ENCODE measurements at regions not wholly inside any gene's neighbourhood (a gene's known extent, or its start where the extent isn't known, plus 50 kb on each side); places are given as distances from the start of the nearest gene placed in this dataset.

- no peaks in the 10 kb centered on the region for H3K36me3 Mint-ChIP-seq
- no peak overlapping the region for H3K4me3 Mint-ChIP-seq
- H3K27me3 Mint-ChIP-seq (ENCODE audit: low read depth) = no peaks in the 10 kb centered on the region
- TF ChIP-seq CTCF (IDR thresholded peaks at IDR 0.05; ENCODE audit: unreplicated experiment) = no peak
- DNase-seq (ENCODE audit: low spot score in 2 of 2, unreplicated experiment in 2 of 2) = no peak
- H3K27ac Mint-ChIP-seq = peak overlapping the region; percentile 63
- H3K4me1 Mint-ChIP-seq = peaks cover 9% of the 10 kb centered on the region
- peaks cover 10% of the 10 kb centered on the region for H3K9me3 Mint-ChIP-seq
Observed at GRCh38 chr14:75333606-75334548, 55.2 kb downstream of the FOS start.

GRCh38 chr14:75334549-75335051 lies 56.0 kb downstream of the FOS start:
- TF ChIP-seq CTCF (IDR thresholded peaks at IDR 0.05; ENCODE audit: unreplicated experiment) = no peak
- peaks cover 9% of the 10 kb centered on the region for H3K4me1 Mint-ChIP-seq
- peaks cover 8% of the 10 kb centered on the region for H3K9me3 Mint-ChIP-seq
- H3K27me3 Mint-ChIP-seq (ENCODE audit: low read depth) = no peaks in the 10 kb centered on the region
- no peak overlapping the region for H3K27ac Mint-ChIP-seq
- H3K4me3 Mint-ChIP-seq = no peak overlapping the region
- no peaks in the 10 kb centered on the region for H3K36me3 Mint-ChIP-seq
- no peak for DNase-seq (ENCODE audit: low spot score in 2 of 2, unreplicated experiment in 2 of 2)

GRCh38 chr14:75335571-75335970 lies 56.9 kb downstream of the FOS start:
- Mint-ChIP-seq H3K9me3 (peaks cover 8% of the 10 kb centered on the region), H3K27ac (no peak overlapping the region), H3K4me3 (no peak overlapping the region), H3K27me3 (ENCODE audit: low read depth) (no peaks in the 10 kb centered on the region), H3K4me1 (peaks cover 9% of the 10 kb centered on the region), H3K36me3 (no peaks in the 10 kb centered on the region)
- no peak for TF ChIP-seq CTCF (IDR thresholded peaks at IDR 0.05; ENCODE audit: unreplicated experiment)
- no peak for DNase-seq (ENCODE audit: low spot score in 2 of 2, unreplicated experiment in 2 of 2)

GRCh38 chr14:75338398-75338797 lies 59.8 kb downstream of the FOS start:
- H3K9me3 Mint-ChIP-seq = peaks cover 8% of the 10 kb centered on the region
- no peak overlapping the region for H3K4me3 Mint-ChIP-seq
- H3K36me3 Mint-ChIP-seq = no peaks in the 10 kb centered on the region
- peaks cover 2% of the 10 kb centered on the region for H3K27me3 Mint-ChIP-seq (ENCODE audit: low read depth)
- H3K4me1 Mint-ChIP-seq = peaks cover 9% of the 10 kb centered on the region
- no peak overlapping the region for H3K27ac Mint-ChIP-seq
- DNase-seq (ENCODE audit: low spot score in 2 of 2, unreplicated experiment in 2 of 2) = no peak
- no peak for TF ChIP-seq CTCF (IDR thresholded peaks at IDR 0.05; ENCODE audit: unreplicated experiment)

- no peak overlapping the region for H3K4me3 Mint-ChIP-seq
- DNase-seq (ENCODE audit: low spot score in 2 of 2, unreplicated experiment in 2 of 2) = no peak
- H3K4me1 Mint-ChIP-seq = peaks cover 9% of the 10 kb centered on the region
- no peak overlapping the region for H3K27ac Mint-ChIP-seq
- H3K9me3 Mint-ChIP-seq = peaks cover 8% of the 10 kb centered on the region
- H3K27me3 Mint-ChIP-seq (ENCODE audit: low read depth) = peaks cover 3% of the 10 kb centered on the region
- TF ChIP-seq CTCF (IDR thresholded peaks at IDR 0.05; ENCODE audit: unreplicated experiment) = no peak
- no peaks in the 10 kb centered on the region for H3K36me3 Mint-ChIP-seq
Observed at GRCh38 chr14:75339059-75339458, 60.4 kb downstream of the FOS start.
